GM18507 (cell line): ENCODE measurements at regions not wholly inside any gene's neighbourhood (a gene's known extent, or its start where the extent isn't known, plus 50 kb on each side); places are given as distances from the start of the nearest gene placed in this dataset.
"Not testable (repeated sequence)": the region's sequence is repeated elsewhere in the genome, so short reads cannot be mapped to it uniquely, and the experiment has no call there.

Experiments used
- DNase-seq: peaks from one replicate; pipeline ENCODE4 v3.0.0; 2011; ENCODE audit warnings: low read depth; ENCODE audit not compliant: insufficient read length; ENCODE audit errors: extremely low spot score
- FAIRE-seq: peaks from 2 replicates; lab custom pipeline; 2011; peaks lifted over from hg19 to GRCh38; lab: Jason Lieb, UNC

GRCh38 chr1:190663962-190664361, 186.3 kb upstream of the BRINP3 start:
- FAIRE-seq (no peak), DNase-seq (no peak)

GRCh38 chr1:190665045-190665444, 187.4 kb upstream of the BRINP3 start:
- DNase-seq (no peak), FAIRE-seq (no peak)

- DNase-seq = no peak
- FAIRE-seq = no peak
These were observed 190.2 kb upstream of the BRINP3 start for GRCh38 chr1:190667914-190668313.

GRCh38 chr1:190679044-190679443, 201.4 kb upstream of the BRINP3 start:
- FAIRE-seq (no peak), DNase-seq (no peak)

GRCh38 chr1:190679454-190679853, 201.8 kb upstream of the BRINP3 start:
- DNase-seq = no peak
- FAIRE-seq = no peak

GRCh38 chr1:190679983-190680382, 202.3 kb upstream of the BRINP3 start:
- no peak for DNase-seq
- no peak for FAIRE-seq

- DNase-seq (no peak), FAIRE-seq (no peak)
These were observed 208.0 kb upstream of the BRINP3 start for GRCh38 chr1:190685676-190686075.

GRCh38 chr1:190688096-190688495, 210.4 kb upstream of the BRINP3 start:
- FAIRE-seq = no peak
- no peak for DNase-seq

GRCh38 chr1:190698488-190698887, 220.8 kb upstream of the BRINP3 start:
- DNase-seq, FAIRE-seq: not testable (repeated sequence)

- no peak for FAIRE-seq
- DNase-seq = no peak
These were observed 221.5 kb upstream of the BRINP3 start for GRCh38 chr1:190699165-190699564.

- FAIRE-seq (no peak), DNase-seq (no peak)
These were observed 230.9 kb upstream of the BRINP3 start for GRCh38 chr1:190708418-190709057.

- DNase-seq = no peak
- no peak for FAIRE-seq
These were observed 233.4 kb upstream of the BRINP3 start for GRCh38 chr1:190711069-190711468.

- FAIRE-seq (no peak), DNase-seq (no peak)
These were observed 239.4 kb upstream of the BRINP3 start for GRCh38 chr1:190717055-190717454.

- no peak for FAIRE-seq
These were observed 259.4 kb upstream of the BRINP3 start for GRCh38 chr1:190736971-190737590.

GRCh38 chr1:190738317-190738716, 260.7 kb upstream of the BRINP3 start:
- DNase-seq (no peak), FAIRE-seq (no peak)

More at GRCh38 chr1:190736971-190737590, 259.4 kb upstream of the BRINP3 start:
- no peak for DNase-seq

- DNase-seq = no peak
- FAIRE-seq = no peak
These were observed 262.3 kb upstream of the BRINP3 start for GRCh38 chr1:190739926-190740325.

- DNase-seq (no peak), FAIRE-seq (no peak)
These were observed 270.0 kb upstream of the BRINP3 start for GRCh38 chr1:190747704-190748103.

GRCh38 chr1:190752131-190752530, 274.5 kb upstream of the BRINP3 start:
- DNase-seq = no peak
- FAIRE-seq = no peak

- no peak for DNase-seq
- no peak for FAIRE-seq
These were observed 277.0 kb upstream of the BRINP3 start for GRCh38 chr1:190754666-190755065.

GRCh38 chr1:190759807-190760206, 282.1 kb upstream of the BRINP3 start:
- DNase-seq = no peak

GRCh38 chr1:190762325-190762724, 284.7 kb upstream of the BRINP3 start:
- FAIRE-seq (no peak), DNase-seq (no peak)

More at GRCh38 chr1:190759807-190760206, 282.1 kb upstream of the BRINP3 start:
- FAIRE-seq = no peak
